A673 (cell line): ENCODE measurements at regions not wholly inside any gene's neighbourhood (a gene's known extent, or its start where the extent isn't known, plus 50 kb on each side); places are given as distances from the start of the nearest gene placed in this dataset.

Source experiments
- CTCF ChIP-seq: fragments of 300-800, 200-600 bp; sonication (generic); conservative IDR thresholded peaks from 2 replicates; pipeline ENCODE4 v1.5.1; 2017; ENCODE audit warnings: low read depth, mild to moderate bottlenecking, antibody characterized with exemption, low read length, moderate library complexity, mixed read lengths
- EZH2 ChIP-seq: fragments of 200-600 bp; sonication (generic); IDR thresholded peaks from 2 replicates; pipeline ENCODE4 v1.6.1; 2017; ENCODE audit warnings: borderline replicate concordance, low read depth, mild to moderate bottlenecking, mixed read lengths, antibody characterized with exemption, low read length; ENCODE audit not compliant: poor library complexity, severe bottlenecking

GRCh38 chr2:100196786-100197494 lies 54.5 kb upstream of the AFF3 start:
- TF ChIP-seq CTCF, result no peak
- TF ChIP-seq EZH2, result no peak
